ENCODE measurements at regions not wholly inside any gene's neighbourhood (a gene's known extent, or its start where the extent isn't known, plus 50 kb on each side); places are given as distances from the start of the nearest gene placed in this dataset.

DNA sequence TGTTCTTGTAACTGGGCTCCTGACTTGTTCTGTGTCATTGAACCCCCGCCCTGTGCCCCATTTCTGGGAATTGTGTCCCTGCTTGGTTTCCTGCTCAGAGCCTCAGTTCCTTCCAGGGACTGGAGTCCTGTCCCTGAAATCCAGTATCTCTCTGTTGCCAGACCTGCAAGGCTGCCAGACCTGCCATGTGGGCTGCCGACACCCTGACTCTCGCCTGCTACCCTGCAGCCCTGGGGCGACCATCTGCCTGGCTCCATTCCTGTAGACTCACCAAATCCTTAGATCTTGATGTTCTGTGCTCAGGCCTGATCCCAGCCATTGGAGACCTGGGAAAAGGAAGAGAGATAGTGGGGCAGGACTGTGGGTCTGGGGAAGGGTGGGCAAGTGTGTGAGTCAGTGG, 383.3 kb upstream of the PROX1 start:
- Mint-ChIP-seq H3K4me3 (ENCODE audit: unreplicated experiment) (no peak overlapping the region), H3K27ac (ENCODE audit: unreplicated experiment) (no peak overlapping the region), H3K27me3 (ENCODE audit: unreplicated experiment) (peaks cover 4% of the 10 kb centered on the region), H3K36me3 (ENCODE audit: low read depth, unreplicated experiment) (no peaks in the 10 kb centered on the region), H3K9me3 (ENCODE audit: unreplicated experiment) (no peaks in the 10 kb centered on the region), H3K4me1 (ENCODE audit: unreplicated experiment) (peaks cover 10% of the 10 kb centered on the region)
- DNase-seq (ENCODE audit: low spot score) = no peak
- TF ChIP-seq, protein P1, sequence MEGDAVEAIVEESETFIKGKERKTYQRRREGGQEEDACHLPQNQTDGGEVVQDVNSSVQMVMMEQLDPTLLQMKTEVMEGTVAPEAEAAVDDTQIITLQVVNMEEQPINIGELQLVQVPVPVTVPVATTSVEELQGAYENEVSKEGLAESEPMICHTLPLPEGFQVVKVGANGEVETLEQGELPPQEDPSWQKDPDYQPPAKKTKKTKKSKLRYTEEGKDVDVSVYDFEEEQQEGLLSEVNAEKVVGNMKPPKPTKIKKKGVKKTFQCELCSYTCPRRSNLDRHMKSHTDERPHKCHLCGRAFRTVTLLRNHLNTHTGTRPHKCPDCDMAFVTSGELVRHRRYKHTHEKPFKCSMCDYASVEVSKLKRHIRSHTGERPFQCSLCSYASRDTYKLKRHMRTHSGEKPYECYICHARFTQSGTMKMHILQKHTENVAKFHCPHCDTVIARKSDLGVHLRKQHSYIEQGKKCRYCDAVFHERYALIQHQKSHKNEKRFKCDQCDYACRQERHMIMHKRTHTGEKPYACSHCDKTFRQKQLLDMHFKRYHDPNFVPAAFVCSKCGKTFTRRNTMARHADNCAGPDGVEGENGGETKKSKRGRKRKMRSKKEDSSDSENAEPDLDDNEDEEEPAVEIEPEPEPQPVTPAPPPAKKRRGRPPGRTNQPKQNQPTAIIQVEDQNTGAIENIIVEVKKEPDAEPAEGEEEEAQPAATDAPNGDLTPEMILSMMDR (IDR thresholded peaks at IDR 0.05; ENCODE audit: unreplicated experiment) = no peak

DNA sequence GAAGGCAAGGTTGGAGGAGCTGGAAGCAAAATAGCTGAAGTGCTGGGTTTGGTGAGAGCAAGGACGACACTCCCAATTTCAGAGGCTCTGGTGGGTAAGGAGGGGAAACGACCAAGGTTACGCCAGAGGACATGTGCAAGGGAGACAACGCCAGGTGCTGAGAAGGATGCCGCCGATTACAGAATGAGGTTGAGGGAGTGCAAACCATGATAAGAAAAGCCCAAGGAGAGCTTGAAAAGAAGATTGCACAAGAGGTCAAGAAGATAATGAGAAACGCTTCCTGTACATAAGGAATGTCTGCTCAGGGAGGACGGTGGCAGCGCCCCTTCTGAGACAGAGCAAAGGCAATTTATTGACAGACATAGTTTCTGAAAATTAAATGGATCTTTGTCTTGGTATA, 382.0 kb upstream of the PROX1 start:
- Mint-ChIP-seq H3K9me3 (ENCODE audit: unreplicated experiment) (no peaks in the 10 kb centered on the region), H3K27me3 (ENCODE audit: unreplicated experiment) (peaks cover 1% of the 10 kb centered on the region), H3K36me3 (ENCODE audit: low read depth, unreplicated experiment) (no peaks in the 10 kb centered on the region), H3K4me3 (ENCODE audit: unreplicated experiment) (no peak overlapping the region), H3K4me1 (ENCODE audit: unreplicated experiment) (peaks cover 10% of the 10 kb centered on the region), H3K27ac (ENCODE audit: unreplicated experiment) (no peak overlapping the region)
- no peak for DNase-seq (ENCODE audit: low spot score)
- TF ChIP-seq, protein P1 (IDR thresholded peaks at IDR 0.05; ENCODE audit: unreplicated experiment) = no peak

DNA sequence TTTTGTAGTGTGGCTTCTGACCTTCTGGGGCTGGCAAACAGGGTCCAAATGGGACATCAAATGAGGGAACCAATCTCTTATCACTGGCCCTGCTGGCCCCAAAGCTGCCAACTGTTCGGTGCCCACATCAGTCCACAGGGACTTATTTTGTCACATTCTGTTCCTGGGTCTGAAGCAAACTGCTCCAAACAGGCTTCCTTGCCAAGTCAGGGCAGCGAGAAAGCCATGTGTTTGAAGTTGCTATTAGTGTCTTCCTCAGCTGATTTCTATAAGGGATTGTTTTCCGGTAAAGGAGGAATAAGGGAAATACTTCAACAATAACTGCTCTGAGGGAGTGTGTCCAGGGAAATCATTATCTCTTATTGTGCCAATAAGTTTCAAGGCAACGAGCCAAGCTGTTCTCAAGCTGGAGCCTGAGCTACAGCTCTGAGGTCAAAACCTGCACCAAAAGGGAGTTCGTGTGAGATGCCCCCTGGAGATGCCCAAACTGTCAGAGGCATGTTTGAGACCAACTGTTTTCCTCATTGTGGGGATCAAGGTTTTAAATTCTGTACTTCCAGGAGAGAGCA, 381.4 kb upstream of the PROX1 start:
- H3K4me3 Mint-ChIP-seq (ENCODE audit: unreplicated experiment) = no peak overlapping the region
- no peaks in the 10 kb centered on the region for H3K36me3 Mint-ChIP-seq (ENCODE audit: low read depth, unreplicated experiment)
- H3K4me1 Mint-ChIP-seq (ENCODE audit: unreplicated experiment) = peaks cover 10% of the 10 kb centered on the region
- no peak for DNase-seq (ENCODE audit: low spot score)
- TF ChIP-seq, protein P1 (IDR thresholded peaks at IDR 0.05; ENCODE audit: unreplicated experiment) = no peak
- no peak overlapping the region for H3K27ac Mint-ChIP-seq (ENCODE audit: unreplicated experiment)
- H3K9me3 Mint-ChIP-seq (ENCODE audit: unreplicated experiment) = no peaks in the 10 kb centered on the region
- H3K27me3 Mint-ChIP-seq (ENCODE audit: unreplicated experiment) = peaks cover 1% of the 10 kb centered on the region

- H3K27me3 Mint-ChIP-seq (ENCODE audit: unreplicated experiment) = peaks cover 3% of the 10 kb centered on the region
- H3K36me3 Mint-ChIP-seq (ENCODE audit: low read depth, unreplicated experiment) = no peaks in the 10 kb centered on the region
- H3K4me1 Mint-ChIP-seq (ENCODE audit: unreplicated experiment) = peaks cover 4% of the 10 kb centered on the region
- no peak for DNase-seq (ENCODE audit: low spot score)
- no peak overlapping the region for H3K27ac Mint-ChIP-seq (ENCODE audit: unreplicated experiment)
- H3K9me3 Mint-ChIP-seq (ENCODE audit: unreplicated experiment) = no peaks in the 10 kb centered on the region
- TF ChIP-seq, protein P1 (IDR thresholded peaks at IDR 0.05; ENCODE audit: unreplicated experiment) = no peak
- no peak overlapping the region for H3K4me3 Mint-ChIP-seq (ENCODE audit: unreplicated experiment)
Observed at GRCh38 chr1:213613549-213613948, 374.2 kb upstream of the PROX1 start.

- H3K27ac Mint-ChIP-seq (ENCODE audit: unreplicated experiment) = no peak overlapping the region
- TF ChIP-seq, protein P1 (IDR thresholded peaks at IDR 0.05; ENCODE audit: unreplicated experiment) = no peak
- H3K36me3 Mint-ChIP-seq (ENCODE audit: low read depth, unreplicated experiment) = no peaks in the 10 kb centered on the region
- no peaks in the 10 kb centered on the region for H3K9me3 Mint-ChIP-seq (ENCODE audit: unreplicated experiment)
- peaks cover 4% of the 10 kb centered on the region for H3K4me1 Mint-ChIP-seq (ENCODE audit: unreplicated experiment)
- peaks cover 3% of the 10 kb centered on the region for H3K27me3 Mint-ChIP-seq (ENCODE audit: unreplicated experiment)
- DNase-seq (ENCODE audit: low spot score) = no peak
- H3K4me3 Mint-ChIP-seq (ENCODE audit: unreplicated experiment) = no peak overlapping the region
Observed at GRCh38 chr1:213615226-213615916, 372.4 kb upstream of the PROX1 start.

Data from endothelial cell (in vitro differentiated cells).